ENCODE measurements at regions not wholly inside any gene's neighbourhood (a gene's known extent, or its start where the extent isn't known, plus 50 kb on each side); places are given as distances from the start of the nearest gene placed in this dataset.

- in situ Hi-C loops (cut with HindIII; ENCODE audit: low pct_unique_long_range_greater_than_20kb, low sequenced_read_pairs): no loop called here
- TF ChIP-seq JUND (IDR thresholded peaks at IDR 0.05; ENCODE audit: low read depth): no peak
- DNase-seq (ENCODE audit: low read depth in 1 of 2, low spot score in 1 of 2): no peak
Measured at GRCh38 chr16:76222853-76223252, 54.3 kb upstream of the CNTNAP4 start.

- DNase-seq (ENCODE audit: low read depth in 1 of 2, low spot score in 1 of 2): no peak
- no peak for TF ChIP-seq JUND (IDR thresholded peaks at IDR 0.05; ENCODE audit: low read depth)
- in situ Hi-C loops (cut with HindIII; ENCODE audit: low pct_unique_long_range_greater_than_20kb, low sequenced_read_pairs): no loop called here
Measured at GRCh38 chr16:76226011-76226410, 51.2 kb upstream of the CNTNAP4 start.

- in situ Hi-C loops (cut with HindIII; ENCODE audit: low pct_unique_long_range_greater_than_20kb, low sequenced_read_pairs): no loop called here
- TF ChIP-seq JUND (IDR thresholded peaks at IDR 0.05; ENCODE audit: low read depth): no peak
- DNase-seq (ENCODE audit: low read depth in 1 of 2, low spot score in 1 of 2): no peak
Measured at GRCh38 chr16:76226481-76226880, 50.7 kb upstream of the CNTNAP4 start.

Data from T47D (cell line).